Occipital lobe (tissue), 1 donor: ENCODE measurements at regions not wholly inside any gene's neighbourhood (a gene's known extent, or its start where the extent isn't known, plus 50 kb on each side); places are given as distances from the start of the nearest gene placed in this dataset. TPM values are rescaled to one million over a fixed set of nuclear protein-coding genes. Genes with fewer than 3 reads are reported as not detected.

ENCODE experiments used
- small RNA-seq: library from RNA; depleted of rRNA; stranded (forward); fragments of <200 nt; gene quantifications from one replicate; pipeline ENCODE3, GENCODE V24; 2014

Small RNA genes in the stretch of these regions (small RNA-seq; reads per million reads assigned to genes)
- not detected for gene RF00019
